K562 (cell line): ENCODE measurements at regions not wholly inside any gene's neighbourhood (a gene's known extent, or its start where the extent isn't known, plus 50 kb on each side); places are given as distances from the start of the nearest gene placed in this dataset.

Experiments used
- ATAC-seq: fragments of 200-7000 bp; cut with Tn5 transposase; 3 replicates; pipeline ENCODE4 v1.9.1; 2020; ENCODE audit warnings: moderate library complexity
- BruUV-seq: library from RNA; stranded (reverse); fragments of 400-500 nt; replicated peaks from 2 replicates; lab custom pipeline; 2021; lab: Mats Ljungman, UMichigan
- CTCF ChIA-PET: fragments of 300-600 bp; formaldehyde crosslinking; extraction: SDS; loops from one replicate; lab custom pipeline; 2021; ENCODE audit warnings: low intra/inter-chr PET ratio; lab: Yijun Ruan, JAX
- POLR2A ChIA-PET: fragments of 300-600, 350-650 bp; sonication (Branson Sonifier 250); formaldehyde crosslinking; extraction: SDS; loops from one replicate; lab custom pipeline; 2021; ENCODE audit warnings: antibody characterized with exemption, inconsistent platforms; lab: Yijun Ruan, JAX
- DNase-seq, 4 experiments: peaks; one replicate each; pipeline versions ENCODE4 v3.0.0 to v3.0.0-alpha.2; 2011 to 2018; ENCODE audit warnings: low spot score in 3 of 4, mixed read lengths in 3 of 4; ENCODE audit errors: extremely low read depth in 1 of 4
- FAIRE-seq: peaks from 2 replicates; lab custom pipeline; 2011; peaks lifted over from hg19 to GRCh38; lab: Jason Lieb, UNC
- H2AFZ ChIP-seq: 2 replicates; pipeline ENCODE4 v1.6.0; 2011; ENCODE audit warnings: low read depth, low read length, control low read depth, inconsistent platforms
- H3K27ac ChIP-seq: fragments of 200-600 bp; 3 replicates; pipeline ENCODE4 v1.8.0; 2011; ENCODE audit warnings: low read depth, mild to moderate bottlenecking, control low read depth, inconsistent platforms, low read length, moderate library complexity, mixed read lengths; ENCODE audit errors: extremely low read depth
- H3K27me3 ChIP-seq, 2 experiments: fragments of 300-600 bp in 1 of 2; 2 replicates in 1 of 2; 3 replicates in 1 of 2; pipeline versions ENCODE4 v1.6.0 to v1.8.0; 2011; ENCODE audit warnings: inconsistent platforms in 2 of 2, low read length in 2 of 2, mild to moderate bottlenecking in 1 of 2, mixed read lengths in 1 of 2, moderate library complexity in 1 of 2; ENCODE audit not compliant: control insufficient read depth in 2 of 2, insufficient read depth in 2 of 2
- H3K36me3 ChIP-seq: fragments of 300-600 bp; 3 replicates; pipeline ENCODE4 v1.8.0; 2011; ENCODE audit warnings: mild to moderate bottlenecking, low read length, inconsistent platforms; ENCODE audit not compliant: control insufficient read depth, insufficient read depth
- H3K4me1 ChIP-seq, 2 experiments: fragments of 200-600 bp in 1 of 2; replicated peaks in 1 of 2; 2 replicates in 1 of 2; 3 replicates in 1 of 2; pipeline versions ENCODE4 v1.5.1 to v1.8.0; 2011; ENCODE audit warnings: inconsistent platforms in 2 of 2, low read length in 2 of 2, mild to moderate bottlenecking in 1 of 2, mixed read lengths in 1 of 2, moderate library complexity in 1 of 2; ENCODE audit not compliant: control insufficient read depth in 2 of 2, insufficient read depth in 2 of 2
- H3K4me2 ChIP-seq: 2 replicates; pipeline ENCODE4 v1.6.1; 2011; ENCODE audit warnings: low read length, control low read depth, inconsistent platforms, mixed read lengths; ENCODE audit not compliant: insufficient read depth
- H3K4me3 ChIP-seq: fragments of 200-600 bp; sonication (generic), shearing (Covaris generic); 2 replicates; pipeline ENCODE4 v1.5.1; 2016; ENCODE audit warnings: control low read depth, inconsistent platforms
- H3K79me2 ChIP-seq: fragments of 200-600 bp; 3 replicates; pipeline ENCODE4 v1.8.0; 2011; ENCODE audit warnings: low read length, inconsistent platforms; ENCODE audit not compliant: control insufficient read depth, insufficient read depth
- H3K9ac ChIP-seq, 2 experiments: 2 replicates each; pipeline versions ENCODE4 v1.6.0 to v1.6.1; 2011; ENCODE audit warnings: low read depth in 2 of 2, low read length in 2 of 2, control low read depth in 1 of 2, inconsistent platforms in 1 of 2, mild to moderate bottlenecking in 1 of 2, mixed read lengths in 1 of 2; ENCODE audit not compliant: insufficient read depth in 1 of 2
- H3K9me1 ChIP-seq: one replicate; pipeline ENCODE4 v1.6.0; 2011; ENCODE audit warnings: inconsistent platforms, mild to moderate bottlenecking, low read length, moderate library complexity; ENCODE audit not compliant: control insufficient read depth, insufficient read depth
- H3K9me3 ChIP-seq: replicated peaks from 2 replicates; pipeline ENCODE4 v1.5.1; 2011; ENCODE audit warnings: low read depth, low read length, inconsistent platforms; ENCODE audit not compliant: control insufficient read depth, insufficient read depth
- H4K20me1 ChIP-seq: replicated peaks from 2 replicates; pipeline ENCODE4 v1.6.1; 2011; ENCODE audit warnings: low read length, inconsistent platforms, mixed read lengths; ENCODE audit not compliant: control insufficient read depth, insufficient read depth
- ARNT ChIP-seq, 2 experiments: fragments of 450-650 bp; IDR thresholded peaks; 2 replicates each; pipeline ENCODE4 v1.6.1; 2016; ENCODE audit warnings: mild to moderate bottlenecking in 1 of 2
- CHD4 ChIP-seq: fragments of 200-600 bp; sonication (generic); IDR thresholded peaks from 3 replicates; pipeline ENCODE4 v1.6.1; 2012; ENCODE audit warnings: low read depth, mild to moderate bottlenecking, mixed read lengths, low read length, inconsistent platforms; ENCODE audit not compliant: insufficient read depth, insufficient replicate concordance, poor library complexity, severe bottlenecking
- ELK3 ChIP-seq: fragments of 450-650 bp; formaldehyde crosslinking; IDR thresholded peaks from 2 replicates; pipeline ENCODE4 v1.4.0; 2020; ENCODE audit warnings: mild to moderate bottlenecking
- GATAD2B ChIP-seq: fragments of 450-650 bp; IDR thresholded peaks from 2 replicates; pipeline ENCODE4 v1.6.1; 2017; ENCODE audit warnings: mild to moderate bottlenecking, borderline replicate concordance
- KLF1 ChIP-seq: fragments of 450-650 bp; IDR thresholded peaks from 2 replicates; pipeline ENCODE4 v1.6.1; 2016; ENCODE audit warnings: missing genetic modification characterization, missing compliant biosample characterization
- LARP7 ChIP-seq: fragments of 450-650 bp; IDR thresholded peaks from 2 replicates; pipeline ENCODE4 v1.6.1; 2016
- PYGO2 ChIP-seq: fragments of 450-650 bp; IDR thresholded peaks from 2 replicates; pipeline ENCODE4 v1.6.1; 2016; ENCODE audit warnings: mild to moderate bottlenecking, missing genetic modification characterization, moderate library complexity, missing compliant biosample characterization
- ZNF354B ChIP-seq: fragments of 250-450 bp; sonication (Bioruptor Pico); IDR thresholded peaks from 2 replicates; pipeline ENCODE4 v1.4.0; 2020
- ZNF780A ChIP-seq: fragments of 250-450 bp; sonication (Bioruptor Pico); IDR thresholded peaks from 2 replicates; pipeline ENCODE4 v1.5.0; 2021; ENCODE audit warnings: mild to moderate bottlenecking
- WGBS: fragments of 100-300 bp; shearing (Covaris generic); methylation state at CpG from one replicate; pipeline ENCODE4 v1.1.6; 2016; ENCODE audit warnings: low coverage, mixed read lengths; ENCODE audit not compliant: insufficient coverage; ENCODE audit errors: missing lambda C conversion rate; 5-methylcytosine and 5-hydroxymethylcytosine counted together
- in situ Hi-C: fragments of 300-500 bp; cut with MboI; formaldehyde crosslinking; loops from 4 replicates; pipeline ENCODE4 v1.15.0; 2018; ENCODE audit warnings: inconsistent platforms, mixed read lengths
- intact Hi-C: fragments of 100-400 bp; cut with micrococcal nuclease; formaldehyde crosslinking; loops from 2 replicates; pipeline ENCODE4 v1.14.2; 2022
- TF ChIP-seq, protein P1 (sequence below): sonication (generic); formaldehyde crosslinking; IDR thresholded peaks from 2 replicates; pipeline ENCODE4 v1.8.0; 2022; ENCODE audit warnings: mild to moderate bottlenecking, missing genetic modification reagents
- TF ChIP-seq, protein P2 (sequence below): fragments of 450-650 bp; formaldehyde crosslinking; IDR thresholded peaks from 2 replicates; pipeline ENCODE4 v1.4.0; 2020; ENCODE audit warnings: mild to moderate bottlenecking, moderate library complexity

DNA sequence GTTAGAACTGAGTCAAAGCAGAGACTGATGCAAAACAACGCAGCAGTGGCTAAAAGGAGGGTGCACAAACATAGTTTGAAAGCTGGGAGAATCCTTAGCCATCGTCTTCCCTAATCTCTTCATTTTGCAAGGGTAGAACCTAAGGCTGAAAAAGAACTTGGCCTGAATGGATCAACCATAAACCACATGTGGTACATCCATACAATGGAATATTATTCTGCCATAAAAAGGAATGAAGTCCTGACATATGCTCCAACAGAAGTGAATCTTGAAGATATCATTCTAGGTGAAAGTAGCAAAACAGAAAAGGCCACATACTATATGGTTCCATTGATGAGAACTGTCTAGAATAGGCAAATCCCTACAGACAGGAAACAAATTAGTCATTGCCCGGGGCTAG lies 330.3 kb upstream of the NPVF start:
- no peaks in the 10 kb centered on the region for H3K9me3 ChIP-seq
- no TSS peak for BruUV-seq
- no peaks in the 10 kb centered on the region for H3K79me2 ChIP-seq
- H3K27ac ChIP-seq, result no peak overlapping the region
- H2AFZ ChIP-seq, result no peak overlapping the region
- ATAC-seq (no peak), DNase-seq (no peak), FAIRE-seq (no peak)
- H3K4me3 ChIP-seq, result no peak overlapping the region
- no peaks in the 10 kb centered on the region for H3K9me1 ChIP-seq
- POLR2A ChIA-PET, result no interaction called here
- H3K36me3 ChIP-seq, result no peaks in the 10 kb centered on the region
- WGBS, result 4% methylated on average over 3 of the region's 3 CpGs
- H3K4me1 ChIP-seq, result no peaks in the 10 kb centered on the region
- H3K9ac ChIP-seq, result no peak overlapping the region
- peaks cover 14 to 48% of the 10 kb centered on the region in 2 experiments; a peak in 4 of 5 replicates for H3K27me3 ChIP-seq
- intact Hi-C loops, result no loop called here
- in situ Hi-C loops, result no loop called here
- H3K4me2 ChIP-seq, result no peak overlapping the region
- no peaks in the 10 kb centered on the region for H4K20me1 ChIP-seq
- no peak for TF ChIP-seq LARP7
- TF ChIP-seq ZNF780A (CRISPR knock-in tag), result no peak
- TF ChIP-seq ZNF354B (CRISPR knock-in tag), result no peak
- no peak for TF ChIP-seq ELK3 (CRISPR knock-in tag)
- TF ChIP-seq CHD4, result no peak
- TF ChIP-seq, protein P1, sequence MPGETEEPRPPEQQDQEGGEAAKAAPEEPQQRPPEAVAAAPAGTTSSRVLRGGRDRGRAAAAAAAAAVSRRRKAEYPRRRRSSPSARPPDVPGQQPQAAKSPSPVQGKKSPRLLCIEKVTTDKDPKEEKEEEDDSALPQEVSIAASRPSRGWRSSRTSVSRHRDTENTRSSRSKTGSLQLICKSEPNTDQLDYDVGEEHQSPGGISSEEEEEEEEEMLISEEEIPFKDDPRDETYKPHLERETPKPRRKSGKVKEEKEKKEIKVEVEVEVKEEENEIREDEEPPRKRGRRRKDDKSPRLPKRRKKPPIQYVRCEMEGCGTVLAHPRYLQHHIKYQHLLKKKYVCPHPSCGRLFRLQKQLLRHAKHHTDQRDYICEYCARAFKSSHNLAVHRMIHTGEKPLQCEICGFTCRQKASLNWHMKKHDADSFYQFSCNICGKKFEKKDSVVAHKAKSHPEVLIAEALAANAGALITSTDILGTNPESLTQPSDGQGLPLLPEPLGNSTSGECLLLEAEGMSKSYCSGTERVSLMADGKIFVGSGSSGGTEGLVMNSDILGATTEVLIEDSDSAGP (CRISPR knock-in tag), result no peak
- no peak for TF ChIP-seq ARNT (IDR thresholded peaks at IDR 0.05)
- no peak for TF ChIP-seq KLF1 (tag)
- TF ChIP-seq PYGO2 (tag), result no peak
- TF ChIP-seq, protein P2, sequence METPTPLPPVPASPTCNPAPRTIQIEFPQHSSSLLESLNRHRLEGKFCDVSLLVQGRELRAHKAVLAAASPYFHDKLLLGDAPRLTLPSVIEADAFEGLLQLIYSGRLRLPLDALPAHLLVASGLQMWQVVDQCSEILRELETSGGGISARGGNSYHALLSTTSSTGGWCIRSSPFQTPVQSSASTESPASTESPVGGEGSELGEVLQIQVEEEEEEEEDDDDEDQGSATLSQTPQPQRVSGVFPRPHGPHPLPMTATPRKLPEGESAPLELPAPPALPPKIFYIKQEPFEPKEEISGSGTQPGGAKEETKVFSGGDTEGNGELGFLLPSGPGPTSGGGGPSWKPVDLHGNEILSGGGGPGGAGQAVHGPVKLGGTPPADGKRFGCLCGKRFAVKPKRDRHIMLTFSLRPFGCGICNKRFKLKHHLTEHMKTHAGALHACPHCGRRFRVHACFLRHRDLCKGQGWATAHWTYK (CRISPR knock-in tag), result no peak
- no peak for TF ChIP-seq GATAD2B
- CTCF ChIA-PET, result no interaction called here
